T-helper 17 cell (primary cell): ENCODE measurements at regions not wholly inside any gene's neighbourhood (a gene's known extent, or its start where the extent isn't known, plus 50 kb on each side); places are given as distances from the start of the nearest gene placed in this dataset.

Experiments
- ATAC-seq: fragments of 150-1000 bp; cut with Tn5 transposase; 2 replicates; pipeline ENCODE4 v1.10.0; 2021; ENCODE audit warnings: mild to moderate bottlenecking, moderate library complexity
- DNase-seq, 3 donors: peaks; one replicate each; pipeline versions ENCODE4 v3.0.0 to v3.0.0-alpha.2; 2020 to 2021
- H3K9me3 ChIP-seq: one replicate; pipeline ENCODE4 v1.7.0; 2013; ENCODE audit warnings: low read length, mild to moderate bottlenecking; ENCODE audit not compliant: control insufficient read depth, poor library complexity, severe bottlenecking
- H3K27ac Mint-ChIP-seq: one replicate; pipeline ENCODE4 v1.8.0; 2022; ENCODE audit warnings: mild to moderate bottlenecking, moderate library complexity, mixed read lengths
- H3K27me3 Mint-ChIP-seq: one replicate; pipeline ENCODE4 v1.8.0; 2022; ENCODE audit warnings: mixed read lengths
- H3K36me3 Mint-ChIP-seq: one replicate; pipeline ENCODE4 v1.8.0; 2022; ENCODE audit warnings: low read depth, mixed read lengths
- H3K4me1 Mint-ChIP-seq: one replicate; pipeline ENCODE4 v1.8.0; 2022; ENCODE audit warnings: mild to moderate bottlenecking, mixed read lengths
- H3K4me3 Mint-ChIP-seq: one replicate; pipeline ENCODE4 v1.8.0; 2022; ENCODE audit warnings: mild to moderate bottlenecking, moderate library complexity, mixed read lengths

GRCh38 chr11:26225646-26226045 is 106.3 kb upstream of the ANO3 start:
- no peak overlapping the region for H3K27ac Mint-ChIP-seq

GRCh38 chr11:26227301-26227746 is 104.6 kb upstream of the ANO3 start:
- Mint-ChIP-seq H3K4me3 (no peak overlapping the region), H3K27ac (no peak overlapping the region), H3K27me3 (no peaks in the 10 kb centered on the region), H3K4me1 (no peaks in the 10 kb centered on the region), H3K36me3 (no peaks in the 10 kb centered on the region)
- no peak for DNase-seq
- no peak for ATAC-seq
- H3K9me3 ChIP-seq: no peaks in the 10 kb centered on the region

More at GRCh38 chr11:26225646-26226045, 106.3 kb upstream of the ANO3 start:
- no peaks in the 10 kb centered on the region for H3K36me3 Mint-ChIP-seq
- no peak for DNase-seq
- no peak for ATAC-seq
- H3K4me3 Mint-ChIP-seq: no peak overlapping the region
- no peaks in the 10 kb centered on the region for H3K27me3 Mint-ChIP-seq
- H3K9me3 ChIP-seq: no peaks in the 10 kb centered on the region
- H3K4me1 Mint-ChIP-seq: no peaks in the 10 kb centered on the region

DNA sequence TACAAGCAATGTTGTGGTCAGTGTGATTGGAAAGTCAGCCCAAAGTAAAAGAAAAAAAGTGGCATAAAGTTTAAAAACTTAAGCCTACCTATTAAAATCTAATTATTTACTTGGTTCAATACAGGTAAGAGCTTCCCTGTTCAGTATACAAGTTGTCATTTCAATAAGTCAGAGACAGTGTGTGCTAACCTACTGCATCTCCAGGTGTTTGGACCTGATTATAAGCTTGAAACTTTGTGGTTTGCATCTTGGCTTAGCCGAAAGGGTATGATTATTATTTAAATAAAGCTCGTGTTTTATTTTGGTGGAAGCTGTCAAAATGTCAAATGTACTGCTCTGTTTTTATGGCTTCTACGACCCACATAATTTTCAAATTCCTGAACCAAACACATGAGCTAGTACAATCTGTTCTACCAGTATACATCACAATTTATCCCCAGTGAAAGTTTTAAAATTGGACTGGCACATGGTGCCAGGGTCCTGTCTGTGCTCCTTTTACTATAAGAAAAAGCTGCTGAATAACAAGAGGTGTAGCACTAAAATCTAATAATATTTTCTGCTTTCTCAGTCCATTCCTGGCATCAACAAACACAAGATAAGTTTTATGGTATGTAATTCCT is 103.9 kb upstream of the ANO3 start:
- Mint-ChIP-seq H3K27ac (no peak overlapping the region), H3K36me3 (no peaks in the 10 kb centered on the region), H3K27me3 (no peaks in the 10 kb centered on the region), H3K4me3 (no peak overlapping the region), H3K4me1 (no peaks in the 10 kb centered on the region)
- no peak for DNase-seq
- H3K9me3 ChIP-seq: no peaks in the 10 kb centered on the region
- ATAC-seq: no peak

DNA sequence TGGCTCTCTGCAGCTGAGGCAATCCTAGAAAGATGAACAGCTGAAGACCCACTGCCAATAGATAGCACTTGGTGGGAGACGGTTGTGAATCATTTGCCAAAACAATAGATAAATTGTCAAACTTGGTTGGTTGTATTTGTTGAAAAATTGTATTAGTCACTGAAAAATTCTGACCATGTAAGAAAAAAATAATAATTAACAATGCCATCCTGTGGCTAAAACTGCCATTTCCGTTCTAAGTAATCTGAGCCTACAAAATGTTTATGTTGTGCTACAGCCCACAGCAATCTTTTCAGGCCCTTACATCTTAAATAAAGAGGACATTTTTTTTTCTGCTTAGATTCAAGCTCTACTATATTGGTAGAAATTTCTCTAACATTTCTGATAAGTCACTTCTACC is 103.2 kb upstream of the ANO3 start:
- no peaks in the 10 kb centered on the region for H3K4me1 Mint-ChIP-seq
- DNase-seq: no peak
- no peak for ATAC-seq
- no peak overlapping the region for H3K4me3 Mint-ChIP-seq
- H3K27ac Mint-ChIP-seq: no peak overlapping the region
- no peaks in the 10 kb centered on the region for H3K27me3 Mint-ChIP-seq
- no peaks in the 10 kb centered on the region for H3K36me3 Mint-ChIP-seq
- no peaks in the 10 kb centered on the region for H3K9me3 ChIP-seq

GRCh38 chr11:26229257-26229656 is 102.7 kb upstream of the ANO3 start:
- no peak overlapping the region for H3K27ac Mint-ChIP-seq

DNA sequence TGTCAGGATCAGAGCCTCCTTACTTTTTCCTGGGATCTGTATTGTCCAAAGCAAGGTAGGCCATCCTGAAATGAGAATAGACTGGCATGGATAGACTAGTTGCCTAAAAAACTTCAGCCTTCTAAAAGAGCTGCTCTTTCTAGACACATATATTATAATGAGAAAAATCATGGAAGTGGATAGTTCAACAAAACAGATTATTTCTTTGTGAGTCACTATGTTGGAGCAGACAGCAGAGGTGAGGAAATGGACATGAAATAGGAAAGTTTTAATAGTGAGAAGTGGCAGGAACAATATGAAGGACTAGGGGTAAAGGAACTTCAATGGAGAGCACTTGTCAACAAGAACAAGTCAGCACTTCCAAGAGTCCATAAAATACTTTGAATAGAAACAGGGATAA is 101.9 kb upstream of the ANO3 start:
- Mint-ChIP-seq H3K27me3 (no peaks in the 10 kb centered on the region), H3K4me1 (no peaks in the 10 kb centered on the region), H3K4me3 (no peak overlapping the region)

More at GRCh38 chr11:26229257-26229656, 102.7 kb upstream of the ANO3 start:
- DNase-seq: no peak
- Mint-ChIP-seq H3K27me3 (no peaks in the 10 kb centered on the region), H3K4me1 (no peaks in the 10 kb centered on the region), H3K36me3 (no peaks in the 10 kb centered on the region), H3K4me3 (no peak overlapping the region)
- ATAC-seq: no peak
- no peaks in the 10 kb centered on the region for H3K9me3 ChIP-seq

GRCh38 chr11:26231252-26231661 is 100.7 kb upstream of the ANO3 start:
- H3K27me3 Mint-ChIP-seq: no peaks in the 10 kb centered on the region
- DNase-seq (no peak), ATAC-seq (no peak)
- H3K9me3 ChIP-seq: no peaks in the 10 kb centered on the region
- H3K27ac Mint-ChIP-seq: no peak overlapping the region
- H3K4me1 Mint-ChIP-seq: no peaks in the 10 kb centered on the region
- no peak overlapping the region for H3K4me3 Mint-ChIP-seq
- no peaks in the 10 kb centered on the region for H3K36me3 Mint-ChIP-seq

More for the DNA sequence above, 101.9 kb upstream of the ANO3 start:
- DNase-seq (no peak), ATAC-seq (no peak)
- Mint-ChIP-seq H3K27ac (no peak overlapping the region), H3K36me3 (no peaks in the 10 kb centered on the region)
- H3K9me3 ChIP-seq: no peaks in the 10 kb centered on the region

DNA sequence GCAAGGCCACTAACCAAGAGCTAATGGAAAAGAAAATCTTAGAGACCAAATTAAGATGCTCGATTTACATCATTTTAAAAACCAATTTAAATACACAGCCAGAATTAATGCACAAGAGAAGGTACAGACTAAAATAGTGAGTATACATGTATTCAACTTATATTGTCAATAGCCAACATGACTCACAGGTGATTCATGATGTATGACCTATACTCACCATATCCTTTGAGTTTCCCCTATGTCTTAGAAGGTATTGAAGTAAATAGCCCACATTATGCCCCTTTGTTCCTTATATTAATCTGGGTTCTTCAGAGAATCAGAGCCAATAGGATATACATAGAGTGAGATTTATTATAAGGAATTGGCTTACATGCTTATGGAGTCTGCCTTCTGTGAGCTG is 97.5 kb upstream of the ANO3 start:
- Mint-ChIP-seq H3K27me3 (no peaks in the 10 kb centered on the region), H3K36me3 (no peaks in the 10 kb centered on the region), H3K4me3 (no peak overlapping the region), H3K4me1 (no peaks in the 10 kb centered on the region), H3K27ac (no peak overlapping the region)
- ATAC-seq (no peak), DNase-seq (no peak)
- H3K9me3 ChIP-seq: no peaks in the 10 kb centered on the region

GRCh38 chr11:26243426-26243825 is 88.5 kb upstream of the ANO3 start:
- no peaks in the 10 kb centered on the region for H3K27me3 Mint-ChIP-seq
- H3K4me3 Mint-ChIP-seq: no peak overlapping the region
- H3K4me1 Mint-ChIP-seq: no peaks in the 10 kb centered on the region
- H3K27ac Mint-ChIP-seq: no peak overlapping the region
- DNase-seq: no peak
- H3K36me3 Mint-ChIP-seq: no peaks in the 10 kb centered on the region
- H3K9me3 ChIP-seq: no peaks in the 10 kb centered on the region
- no peak for ATAC-seq

DNA sequence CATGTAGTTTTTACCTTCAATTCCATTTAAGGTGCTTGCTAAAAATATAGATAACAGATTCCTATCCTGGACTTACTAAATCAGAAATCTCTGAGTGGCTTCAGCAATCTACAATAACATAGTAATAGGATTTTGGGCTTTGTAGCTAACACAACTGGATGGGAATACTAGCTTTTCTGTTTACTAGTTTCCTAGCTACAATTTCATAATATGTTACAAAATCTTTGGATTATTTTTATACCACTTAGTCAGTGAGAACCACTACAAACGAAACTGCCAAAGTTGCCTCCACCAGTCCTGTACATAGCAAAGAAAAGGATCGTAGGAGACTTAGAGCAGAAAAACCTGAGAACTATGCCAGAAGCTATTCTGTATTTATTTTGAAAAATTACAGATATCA is 87.7 kb upstream of the ANO3 start:
- Mint-ChIP-seq H3K27ac (no peak overlapping the region), H3K4me3 (no peak overlapping the region), H3K27me3 (no peaks in the 10 kb centered on the region), H3K4me1 (no peaks in the 10 kb centered on the region), H3K36me3 (no peaks in the 10 kb centered on the region)
- no peak for DNase-seq
- no peak for ATAC-seq
- no peaks in the 10 kb centered on the region for H3K9me3 ChIP-seq

GRCh38 chr11:26245046-26245445 is 86.9 kb upstream of the ANO3 start:
- H3K4me3 Mint-ChIP-seq: no peak overlapping the region
- no peak for DNase-seq
- no peak overlapping the region for H3K27ac Mint-ChIP-seq
- H3K27me3 Mint-ChIP-seq: no peaks in the 10 kb centered on the region
- no peaks in the 10 kb centered on the region for H3K36me3 Mint-ChIP-seq
- H3K4me1 Mint-ChIP-seq: no peaks in the 10 kb centered on the region
- ATAC-seq: no peak
- H3K9me3 ChIP-seq: no peaks in the 10 kb centered on the region

- ATAC-seq (no peak), DNase-seq (no peak)
- no peaks in the 10 kb centered on the region for H3K4me1 Mint-ChIP-seq
- H3K27ac Mint-ChIP-seq: no peak overlapping the region
- no peaks in the 10 kb centered on the region for H3K27me3 Mint-ChIP-seq
- no peaks in the 10 kb centered on the region for H3K9me3 ChIP-seq
- no peak overlapping the region for H3K4me3 Mint-ChIP-seq
- no peaks in the 10 kb centered on the region for H3K36me3 Mint-ChIP-seq
Observed at GRCh38 chr11:26247340-26247739, 84.6 kb upstream of the ANO3 start.

DNA sequence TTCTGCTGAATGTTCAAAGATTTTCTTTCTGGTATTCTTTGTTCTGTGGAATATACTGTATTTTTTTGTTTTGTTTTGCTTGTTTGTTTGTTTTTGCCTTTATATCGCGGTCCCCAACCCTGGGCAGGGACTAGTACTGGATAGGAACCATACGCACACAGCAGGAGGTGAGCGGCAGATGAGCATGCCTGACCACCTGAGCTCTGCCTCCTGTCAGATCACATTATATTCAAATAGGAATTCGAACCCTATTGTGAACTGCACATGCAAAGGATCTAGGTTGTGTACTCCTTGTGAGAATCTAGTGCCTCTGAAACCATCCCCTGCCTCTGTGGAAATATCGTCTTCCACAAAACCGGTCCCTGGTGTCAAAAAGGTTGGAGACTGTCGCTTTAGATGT is 83.3 kb upstream of the ANO3 start:
- no peak overlapping the region for H3K27ac Mint-ChIP-seq
- H3K36me3 Mint-ChIP-seq: no peaks in the 10 kb centered on the region
- no peak for DNase-seq
- ATAC-seq: no peak
- H3K9me3 ChIP-seq: no peaks in the 10 kb centered on the region
- H3K4me3 Mint-ChIP-seq: no peak overlapping the region
- no peaks in the 10 kb centered on the region for H3K4me1 Mint-ChIP-seq
- H3K27me3 Mint-ChIP-seq: no peaks in the 10 kb centered on the region

GRCh38 chr11:26254378-26254777 is 77.6 kb upstream of the ANO3 start:
- DNase-seq (no peak), ATAC-seq (no peak)
- Mint-ChIP-seq H3K27ac (no peak overlapping the region), H3K4me1 (no peaks in the 10 kb centered on the region), H3K4me3 (no peak overlapping the region), H3K27me3 (no peaks in the 10 kb centered on the region), H3K36me3 (no peaks in the 10 kb centered on the region)
- H3K9me3 ChIP-seq: no peaks in the 10 kb centered on the region
